ENCODE measurements at regions not wholly inside any gene's neighbourhood (a gene's known extent, or its start where the extent isn't known, plus 50 kb on each side); places are given as distances from the start of the nearest gene placed in this dataset.
A peak's percentile ranks its signal among the peaks of the same experiment; 100 is the strongest.
"Not testable (repeated sequence)": the region's sequence is repeated elsewhere in the genome, so short reads cannot be mapped to it uniquely, and the experiment has no call there.

DNA sequence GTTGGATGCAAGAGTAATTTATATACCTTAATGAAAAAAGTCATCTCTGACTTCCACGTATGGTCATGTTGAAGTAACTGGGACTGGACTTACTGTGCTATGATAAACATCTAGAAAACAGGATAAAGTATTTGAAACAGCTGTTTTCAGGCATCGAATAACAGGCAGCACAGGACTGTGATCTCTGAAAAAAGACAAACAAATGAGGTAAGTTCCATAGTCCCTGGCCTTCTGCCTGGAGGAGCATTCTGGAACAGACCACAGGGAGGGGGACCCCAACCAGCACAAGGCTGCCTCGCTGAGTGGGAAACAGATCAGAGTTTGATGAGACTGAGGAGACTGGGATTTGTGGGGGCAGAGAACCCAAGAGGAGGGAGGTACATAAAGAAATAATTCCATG lies 89.1 kb upstream of the HABP2 start:
- no peak for DNase-seq (ENCODE audit: low read depth, low spot score)

DNA sequence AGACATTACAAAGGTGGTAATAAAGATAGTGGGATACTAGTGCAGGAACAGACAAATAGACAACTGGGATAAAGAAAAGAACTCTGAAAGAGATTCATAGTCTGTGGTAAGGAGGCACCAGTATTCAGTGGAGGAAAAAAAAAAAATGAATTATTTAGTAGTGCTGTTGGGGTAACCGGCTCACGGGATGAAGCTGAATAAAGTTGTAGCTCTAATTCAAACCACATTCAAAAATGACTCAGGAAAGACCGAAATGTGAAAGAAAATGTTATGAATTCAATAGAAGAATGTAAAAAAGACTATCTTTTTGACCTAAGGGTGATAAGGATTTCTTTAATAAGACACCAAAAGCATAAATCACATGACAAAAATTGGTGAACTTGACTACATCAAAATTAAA lies 83.1 kb upstream of the HABP2 start:
- DNase-seq (ENCODE audit: low read depth, low spot score), result no peak

GRCh38 chr10:113470372-113471240 lies 82.2 kb upstream of the HABP2 start:
- DNase-seq (ENCODE audit: low read depth, low spot score), result no peak

DNA sequence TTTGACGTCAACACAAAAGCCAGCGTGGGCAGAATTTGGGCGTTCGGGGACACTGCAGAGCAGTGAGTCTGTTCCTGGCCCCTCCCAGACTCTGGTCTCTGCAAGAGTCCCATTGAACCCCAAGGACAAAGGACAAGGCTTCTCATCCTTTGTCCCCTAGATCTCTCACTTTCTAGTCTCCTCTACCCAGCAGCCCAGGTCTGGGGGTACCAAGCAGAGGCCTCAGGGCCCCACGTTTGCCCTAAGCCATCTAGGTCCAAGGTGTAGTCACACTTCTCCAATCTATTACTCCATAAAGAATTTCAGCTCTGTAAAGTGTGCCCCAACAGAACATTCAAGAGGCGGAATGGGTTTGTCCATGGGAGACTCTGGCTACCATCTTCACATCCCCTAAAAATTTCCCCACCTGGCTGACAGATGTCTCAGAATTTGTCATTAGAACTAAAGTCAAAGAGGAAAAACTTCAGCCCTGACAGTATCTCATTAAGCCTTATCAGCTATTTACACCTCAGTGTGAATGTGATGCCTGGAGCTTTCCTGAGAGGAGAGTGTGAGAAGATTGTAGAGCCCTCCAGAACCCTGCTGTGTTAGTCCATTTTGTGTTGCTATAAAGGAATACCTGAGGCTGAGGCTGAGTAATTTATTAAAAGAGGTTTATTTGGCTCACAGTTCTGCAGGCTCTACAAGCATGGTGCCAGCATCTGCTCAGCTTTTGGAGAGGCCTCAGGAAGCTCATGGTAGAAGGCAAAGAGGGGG lies 81.4 kb upstream of the HABP2 start:
- no peak for DNase-seq (ENCODE audit: low read depth, low spot score)

- no peak for DNase-seq (ENCODE audit: low read depth, low spot score)
These were observed 79.8 kb upstream of the HABP2 start for GRCh38 chr10:113473011-113473410.

GRCh38 chr10:113473851-113474250 lies 79.0 kb upstream of the HABP2 start:
- DNase-seq (ENCODE audit: low read depth, low spot score), result no peak

GRCh38 chr10:113474752-113475151 lies 78.1 kb upstream of the HABP2 start:
- DNase-seq (ENCODE audit: low read depth, low spot score), result no peak

GRCh38 chr10:113475381-113475807 lies 77.5 kb upstream of the HABP2 start:
- peak; percentile 22 for DNase-seq (ENCODE audit: low read depth, low spot score)

DNA sequence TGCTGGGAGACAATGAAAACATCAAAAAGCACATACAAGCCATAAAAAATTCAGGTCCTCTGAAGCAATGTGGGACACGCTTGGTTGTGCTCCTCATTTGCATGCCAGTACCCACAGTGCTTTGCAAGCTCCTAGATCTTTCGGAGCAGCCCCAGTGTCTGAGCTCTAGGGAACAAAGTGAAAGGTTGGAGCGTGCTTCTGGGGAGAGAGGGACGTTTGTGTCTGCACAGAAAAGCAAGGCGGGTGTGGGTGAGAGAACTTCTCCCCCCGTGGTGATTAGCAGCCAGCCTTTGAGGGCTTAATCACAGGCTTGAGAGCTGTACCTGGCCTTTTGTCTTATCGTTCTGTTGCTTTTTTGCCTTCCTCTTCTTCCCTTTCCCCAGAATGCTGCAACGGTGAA lies 76.7 kb upstream of the HABP2 start:
- DNase-seq (ENCODE audit: low read depth, low spot score), result no peak

- no peak for DNase-seq (ENCODE audit: low read depth, low spot score)
These were observed 76.2 kb upstream of the HABP2 start for GRCh38 chr10:113476673-113477072.

DNA sequence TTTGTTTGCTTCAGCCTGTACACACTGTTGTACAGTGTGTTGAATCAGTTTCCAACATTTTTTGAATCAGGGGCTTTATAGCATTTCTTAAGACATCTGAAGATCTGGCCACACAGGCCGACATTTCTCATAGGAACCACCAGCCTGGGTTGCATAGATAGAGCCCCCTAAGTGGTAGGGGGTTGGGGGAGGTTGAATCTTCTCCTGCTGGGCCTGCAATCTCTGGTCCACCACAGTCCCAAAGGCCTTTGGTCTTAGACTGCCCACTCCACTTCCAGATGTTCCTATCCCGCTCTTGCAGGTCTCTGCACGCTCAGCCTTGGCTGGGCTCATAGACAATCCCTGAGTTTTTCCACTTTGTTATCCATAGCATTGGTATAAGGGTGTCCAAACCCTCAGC lies 75.4 kb upstream of the HABP2 start:
- no peak for DNase-seq (ENCODE audit: low read depth, low spot score)

- no peak for DNase-seq (ENCODE audit: low read depth, low spot score)
These were observed 73.3 kb upstream of the HABP2 start for GRCh38 chr10:113479346-113480080.

DNA sequence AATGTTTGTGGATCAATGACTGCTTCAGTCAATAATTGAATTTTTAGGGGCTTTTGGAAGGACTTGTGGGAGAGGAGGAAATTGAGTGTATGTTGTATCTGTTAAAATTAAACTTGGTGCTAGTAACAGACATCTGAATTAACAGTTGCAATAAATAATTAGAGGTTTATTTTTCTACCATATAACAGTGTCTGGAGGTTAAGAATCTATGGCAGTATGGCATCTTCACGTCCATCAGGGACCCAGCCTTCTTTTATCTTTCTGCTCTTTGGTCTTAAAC lies 72.8 kb upstream of the HABP2 start:
- DNase-seq (ENCODE audit: low read depth, low spot score), result no peak

GRCh38 chr10:113480851-113481502 lies 71.9 kb upstream of the HABP2 start:
- DNase-seq (ENCODE audit: low read depth, low spot score), result no peak

DNA sequence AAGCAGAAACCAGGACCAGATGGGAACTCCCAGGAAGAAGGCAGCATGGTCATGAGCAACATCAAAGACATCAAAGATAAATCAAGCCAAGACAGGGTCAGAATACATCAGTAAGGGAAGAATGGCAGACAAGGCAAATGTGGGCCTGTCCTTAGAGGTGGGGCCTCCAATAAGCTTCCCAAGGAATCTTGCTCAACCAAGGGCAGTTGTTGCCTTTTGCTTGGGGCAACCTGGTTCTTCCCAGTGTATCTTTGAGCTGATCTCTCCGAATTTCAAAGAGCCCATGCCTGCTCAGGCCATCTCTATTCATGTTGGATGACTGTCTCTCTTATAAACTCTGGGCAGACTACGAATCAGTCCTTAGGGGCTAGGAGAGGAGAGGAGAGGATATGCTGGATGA lies 68.4 kb upstream of the HABP2 start:
- peak; percentile 35 for DNase-seq (ENCODE audit: low read depth, low spot score)

DNA sequence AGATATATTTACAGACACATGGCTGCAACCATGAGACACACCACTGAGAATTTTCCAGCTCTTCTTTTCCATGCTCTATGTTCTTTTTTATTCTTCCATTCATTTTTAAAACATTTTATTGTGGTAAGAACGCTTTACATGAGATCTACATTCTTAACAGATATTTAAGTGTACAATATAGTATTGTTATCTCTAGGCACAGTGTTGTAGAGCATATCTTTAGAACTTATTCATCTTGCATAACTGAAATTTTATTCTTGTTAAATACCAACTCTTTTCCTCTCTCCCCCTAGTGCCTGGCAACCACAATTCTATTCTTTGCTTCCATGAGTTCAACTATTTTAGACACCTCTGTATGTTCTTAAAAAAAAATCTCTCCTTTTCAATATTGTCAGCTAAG lies 67.1 kb upstream of the HABP2 start:
- no peak for DNase-seq (ENCODE audit: low read depth, low spot score)

- no peak for DNase-seq (ENCODE audit: low read depth, low spot score)
These were observed 66.3 kb upstream of the HABP2 start for GRCh38 chr10:113486531-113486930.

DNA sequence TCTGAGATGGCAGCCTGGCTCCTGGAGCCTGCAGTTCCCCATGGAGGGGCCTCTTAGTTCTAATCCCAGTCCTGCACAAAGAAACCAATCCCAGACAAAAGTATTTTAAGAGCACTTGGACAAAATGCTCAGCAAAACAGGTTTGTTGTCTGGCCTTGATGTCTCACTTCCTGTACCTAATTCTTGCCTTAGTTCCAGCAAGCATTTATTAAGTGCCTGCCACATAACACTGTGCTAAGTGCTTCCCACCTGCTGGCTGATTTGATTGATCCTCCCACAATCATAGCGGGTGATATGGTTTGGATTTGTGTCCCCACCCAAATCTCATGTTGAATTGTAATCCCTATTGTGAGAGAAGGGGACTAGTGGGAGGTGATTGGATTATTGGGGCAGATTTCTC lies 65.7 kb upstream of the HABP2 start:
- DNase-seq (ENCODE audit: low read depth, low spot score), result no peak

DNA sequence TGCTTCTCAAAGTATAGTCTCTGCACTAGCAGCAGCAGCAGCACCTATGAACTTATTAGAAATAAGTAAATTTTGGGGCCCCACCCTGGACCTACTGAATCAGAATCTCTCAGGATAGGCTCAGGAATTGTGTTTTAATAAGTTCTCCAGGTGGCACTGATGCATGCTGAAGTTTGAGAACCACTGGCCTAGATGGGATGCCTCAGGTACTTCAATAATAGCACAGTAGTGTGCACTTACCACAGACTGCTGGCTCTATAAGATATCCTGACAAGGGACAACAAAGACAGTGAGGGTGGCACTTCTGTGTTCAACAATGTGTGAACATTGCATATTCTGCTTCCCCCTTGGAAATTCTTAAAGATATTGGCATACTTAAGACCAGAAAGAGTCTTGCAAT lies 64.7 kb upstream of the HABP2 start:
- DNase-seq (ENCODE audit: low read depth, low spot score), result no peak

DNA sequence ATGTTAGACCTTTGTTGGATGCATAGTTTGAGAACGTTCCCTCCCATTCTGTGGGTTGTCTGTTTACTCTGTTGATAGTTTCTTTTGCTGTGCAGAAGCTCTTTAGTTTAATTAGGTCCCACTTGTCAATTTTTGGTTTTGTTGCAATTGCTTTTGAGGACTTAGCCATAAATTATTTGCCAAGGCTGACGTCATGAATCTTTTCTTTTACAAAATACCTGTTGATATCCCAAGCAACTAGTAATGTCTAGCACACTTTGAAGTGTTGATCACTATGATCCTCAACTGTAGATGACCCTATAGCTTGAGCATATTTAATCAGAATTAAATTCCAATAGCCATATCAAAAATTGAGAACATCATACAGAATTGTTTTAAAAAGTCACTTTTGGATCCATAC lies 63.3 kb upstream of the HABP2 start:
- not testable (repeated sequence) for DNase-seq (ENCODE audit: low read depth, low spot score)

DNA sequence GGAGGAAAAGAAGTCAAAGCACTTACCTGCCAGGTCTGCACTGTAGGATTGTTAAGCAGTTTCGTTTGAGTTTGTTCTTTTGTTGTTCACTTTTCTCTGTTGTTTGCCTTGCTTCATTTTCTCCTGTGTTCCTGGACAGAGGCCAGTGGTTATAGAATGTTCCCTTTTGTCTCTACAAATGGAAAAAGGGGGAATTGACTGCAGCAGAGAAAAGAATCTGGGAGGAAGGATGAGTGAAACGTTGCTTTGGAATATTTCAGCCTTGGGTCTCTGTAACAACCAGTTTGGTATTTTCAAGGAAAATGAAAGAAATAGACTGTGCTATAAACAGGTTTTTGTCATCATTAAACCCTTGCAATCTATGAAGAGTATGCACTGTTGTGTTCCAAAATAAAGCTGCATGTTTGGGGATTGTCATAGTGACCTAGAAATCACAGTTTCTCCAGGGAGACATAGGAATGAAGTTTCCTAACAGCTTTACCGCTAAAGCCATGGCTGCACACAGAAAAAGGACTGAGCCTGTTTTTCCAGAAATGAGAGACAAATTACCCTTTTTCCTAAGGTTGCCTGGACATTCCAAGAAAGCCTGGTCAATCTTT lies 60.8 kb upstream of the HABP2 start:
- DNase-seq (ENCODE audit: low read depth, low spot score), result no peak

DNA sequence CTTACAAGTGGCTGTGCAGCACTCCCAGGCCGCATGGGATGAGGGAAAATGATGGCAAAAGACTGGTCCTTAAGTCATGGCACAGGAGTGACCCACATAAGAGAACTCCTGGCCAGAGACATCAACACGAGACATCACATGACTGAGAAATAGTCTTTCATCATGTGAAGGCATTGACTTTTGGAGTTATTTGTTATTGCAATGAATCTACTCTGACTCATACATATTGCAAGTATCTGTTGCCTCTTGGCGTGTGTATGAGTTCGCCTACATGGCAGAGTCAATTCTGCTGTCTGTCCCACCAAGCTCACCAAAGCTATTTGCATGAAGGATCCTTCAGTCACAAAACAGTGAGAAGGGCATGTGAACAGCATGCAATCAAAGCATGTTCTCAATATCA lies 59.7 kb upstream of the HABP2 start:
- DNase-seq (ENCODE audit: low read depth, low spot score), result no peak

Measured in ELF-1 (cell line).